ENCODE measurements at regions not wholly inside any gene's neighbourhood (a gene's known extent, or its start where the extent isn't known, plus 50 kb on each side); places are given as distances from the start of the nearest gene placed in this dataset.

DNA sequence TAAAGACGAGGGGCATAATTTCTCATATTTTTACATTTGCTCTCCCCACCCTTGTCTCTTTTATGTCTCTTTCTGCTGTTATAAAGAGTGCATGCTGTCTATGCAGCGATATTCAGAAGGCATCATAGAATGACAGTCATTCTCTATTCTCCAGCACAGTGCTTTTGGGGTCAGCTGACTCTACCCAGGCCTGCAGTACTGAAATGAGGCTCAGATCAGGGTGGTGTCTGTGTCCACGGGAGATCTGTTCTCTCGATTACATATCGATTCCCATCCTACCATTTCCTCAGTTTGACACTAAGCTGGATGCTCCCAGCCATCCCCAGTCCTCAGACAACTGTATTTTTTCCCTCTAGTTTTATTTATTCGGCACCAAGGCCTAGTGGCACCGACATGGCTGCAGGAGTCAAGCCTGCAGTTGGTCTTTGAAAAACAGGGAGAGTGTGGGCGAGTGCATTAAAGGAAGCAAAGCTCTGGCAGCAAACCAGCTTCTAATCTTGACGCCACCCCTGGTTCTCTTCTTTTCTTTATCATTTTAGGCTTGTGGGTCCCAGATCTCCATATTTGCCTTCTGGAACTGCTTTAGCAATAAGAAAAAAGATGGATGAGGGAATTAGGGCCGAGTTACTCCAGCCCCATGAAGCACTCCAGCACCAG lies 71.6 kb upstream of the PICALM start (continued):
- TF ChIP-seq RNF2 (IDR thresholded peaks at IDR 0.05; ENCODE audit: borderline replicate concordance, low read depth, low read length, missing control alignments, poor library complexity, severe bottlenecking) (no peak), SP1 (IDR thresholded peaks at IDR 0.05; ENCODE audit: low read depth, low read length) (no peak), POLR2AphosphoS5 (IDR thresholded peaks at IDR 0.05; ENCODE audit: low read depth, low read length) (no peak), BACH1 (IDR thresholded peaks at IDR 0.05; ENCODE audit: low read length) (no peak), MAFK (IDR thresholded peaks at IDR 0.05; ENCODE audit: low read depth, low read length) (no peak)
